OCI-LY7 (cell line): ENCODE measurements at regions not wholly inside any gene's neighbourhood (a gene's known extent, or its start where the extent isn't known, plus 50 kb on each side); places are given as distances from the start of the nearest gene placed in this dataset.

Source experiments
- BruUV-seq: library from RNA; stranded (reverse); fragments of 400-500 nt; replicated peaks from 2 replicates; lab custom pipeline; 2021; lab: Mats Ljungman, UMichigan
- CTCF ChIA-PET: fragments of 300-600 bp; sonication (Branson Sonifier 250); formaldehyde crosslinking; loops from one replicate; lab custom pipeline; 2022; ENCODE audit warnings: antibody characterized with exemption; ENCODE audit not compliant: unreplicated experiment; lab: Charles Lee
- POLR2A ChIA-PET: fragments of 300-600 bp; sonication (Branson Sonifier 250); formaldehyde crosslinking; loops from one replicate; lab custom pipeline; 2022; ENCODE audit warnings: antibody characterized with exemption; lab: Charles Lee
- DNase-seq: peaks from one replicate; pipeline ENCODE4 v3.0.0-alpha.2; 2015; ENCODE audit warnings: low spot score
- H2AFZ ChIP-seq: fragments of 200-600 bp; sonication (generic), shearing (Covaris generic); 2 replicates; pipeline ENCODE4 v1.6.1; 2014; ENCODE audit warnings: mild to moderate bottlenecking, antibody characterized with exemption, low read length, moderate library complexity
- H3K27ac ChIP-seq: fragments of 200-600 bp; sonication (generic); 2 replicates; pipeline ENCODE4 v1.5.1; 2014; ENCODE audit warnings: mixed run types, low read depth, mild to moderate bottlenecking, moderate library complexity, low read length, inconsistent platforms; ENCODE audit not compliant: poor library complexity, severe bottlenecking
- H3K36me3 ChIP-seq: fragments of 200-600 bp; sonication (generic); 2 replicates; pipeline ENCODE4 v1.6.1; 2014; ENCODE audit warnings: mild to moderate bottlenecking, antibody characterized with exemption, low read length, moderate library complexity, mixed read lengths; ENCODE audit not compliant: insufficient read depth
- H3K4me1 ChIP-seq: fragments of 200-600 bp; sonication (generic); 2 replicates; pipeline ENCODE4 v1.5.1; 2014; ENCODE audit warnings: mild to moderate bottlenecking, low read length; ENCODE audit not compliant: insufficient read depth, poor library complexity, severe bottlenecking
- H3K4me2 ChIP-seq: fragments of 200-600 bp; sonication (generic); 2 replicates; pipeline ENCODE4 v1.6.1; 2014; ENCODE audit warnings: mild to moderate bottlenecking, low read length
- H3K4me3 ChIP-seq: fragments of 200-600 bp; sonication (generic); 2 replicates; pipeline ENCODE4 v1.5.1; 2014; ENCODE audit warnings: mild to moderate bottlenecking, low read depth, low read length; ENCODE audit not compliant: poor library complexity, severe bottlenecking
- H3K79me2 ChIP-seq: fragments of 200-600 bp; sonication (generic); 2 replicates; pipeline ENCODE4 v1.6.1; 2016; ENCODE audit warnings: low read depth, mild to moderate bottlenecking, low read length, moderate library complexity, mixed read lengths; ENCODE audit not compliant: insufficient read depth
- H3K9me2 ChIP-seq: fragments of 200-600 bp; sonication (generic); 2 replicates; pipeline ENCODE4 v1.6.1; 2016; ENCODE audit warnings: mild to moderate bottlenecking, low read length, mixed read lengths; ENCODE audit not compliant: insufficient read depth
- H3K9me3 ChIP-seq: fragments of 200-600 bp; sonication (generic); 2 replicates; pipeline ENCODE4 v1.6.1; 2014; ENCODE audit warnings: mild to moderate bottlenecking, mixed run types, low read length, mixed read lengths
- H4K20me1 ChIP-seq: fragments of 200-600 bp; sonication (generic); 2 replicates; pipeline ENCODE4 v1.6.1; 2014; ENCODE audit warnings: mild to moderate bottlenecking, antibody characterized with exemption, low read length, moderate library complexity, mixed read lengths; ENCODE audit not compliant: insufficient read depth
- EZH2phosphoT487 ChIP-seq: fragments of 200-600 bp; sonication (generic); IDR thresholded peaks from 2 replicates; pipeline ENCODE4 v1.6.1; 2018; ENCODE audit warnings: low read depth, borderline replicate concordance, mild to moderate bottlenecking, mixed run types, antibody characterized with exemption, low read length, moderate library complexity, mixed read lengths
- intact Hi-C: fragments of 100-400 bp; cut with micrococcal nuclease; formaldehyde crosslinking; loops from one replicate; pipeline ENCODE4 v1.10.0; 2022; ENCODE audit not compliant: unreplicated experiment
- TF ChIP-seq, protein P1 (sequence below): fragments of 200-600 bp; sonication (generic); conservative IDR thresholded peaks from 2 replicates; pipeline ENCODE4 v1.5.1; 2014; ENCODE audit warnings: mild to moderate bottlenecking, antibody characterized with exemption, low read length, moderate library complexity, mixed read lengths

DNA sequence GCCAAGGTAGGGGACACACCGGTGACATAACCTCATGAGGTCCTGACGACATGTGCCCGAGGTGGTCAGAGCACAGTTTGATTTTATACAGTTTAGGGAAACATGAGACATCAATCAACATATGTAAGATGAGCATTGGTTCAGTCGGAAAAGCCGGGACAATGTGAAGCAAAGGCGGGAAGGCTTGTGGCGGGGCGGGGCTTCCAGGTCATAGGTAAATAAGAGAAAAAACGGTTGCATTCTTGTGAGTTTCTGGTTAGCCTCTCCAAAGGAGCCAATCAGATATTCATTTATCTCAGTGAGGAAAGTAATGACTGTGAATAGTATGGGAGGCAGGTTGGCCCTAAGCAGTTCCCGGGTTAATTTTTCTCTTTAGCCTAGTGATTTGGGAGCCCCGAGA is 271.7 kb upstream of the ATP10A start:
- TF ChIP-seq EZH2phosphoT487: no peak
- TF ChIP-seq, protein P1, sequence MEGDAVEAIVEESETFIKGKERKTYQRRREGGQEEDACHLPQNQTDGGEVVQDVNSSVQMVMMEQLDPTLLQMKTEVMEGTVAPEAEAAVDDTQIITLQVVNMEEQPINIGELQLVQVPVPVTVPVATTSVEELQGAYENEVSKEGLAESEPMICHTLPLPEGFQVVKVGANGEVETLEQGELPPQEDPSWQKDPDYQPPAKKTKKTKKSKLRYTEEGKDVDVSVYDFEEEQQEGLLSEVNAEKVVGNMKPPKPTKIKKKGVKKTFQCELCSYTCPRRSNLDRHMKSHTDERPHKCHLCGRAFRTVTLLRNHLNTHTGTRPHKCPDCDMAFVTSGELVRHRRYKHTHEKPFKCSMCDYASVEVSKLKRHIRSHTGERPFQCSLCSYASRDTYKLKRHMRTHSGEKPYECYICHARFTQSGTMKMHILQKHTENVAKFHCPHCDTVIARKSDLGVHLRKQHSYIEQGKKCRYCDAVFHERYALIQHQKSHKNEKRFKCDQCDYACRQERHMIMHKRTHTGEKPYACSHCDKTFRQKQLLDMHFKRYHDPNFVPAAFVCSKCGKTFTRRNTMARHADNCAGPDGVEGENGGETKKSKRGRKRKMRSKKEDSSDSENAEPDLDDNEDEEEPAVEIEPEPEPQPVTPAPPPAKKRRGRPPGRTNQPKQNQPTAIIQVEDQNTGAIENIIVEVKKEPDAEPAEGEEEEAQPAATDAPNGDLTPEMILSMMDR: no peak
- H2AFZ ChIP-seq: no peak overlapping the region
- POLR2A ChIA-PET: no interaction called here
- intact Hi-C loops: no loop called here
- no peaks in the 10 kb centered on the region for H3K79me2 ChIP-seq
- H4K20me1 ChIP-seq: no peaks in the 10 kb centered on the region
- no peaks in the 10 kb centered on the region for H3K9me2 ChIP-seq
- H3K4me3 ChIP-seq: no peak overlapping the region
- no peaks in the 10 kb centered on the region for H3K9me3 ChIP-seq
- BruUV-seq: no TSS peak
- H3K27ac ChIP-seq: no peak overlapping the region
- no peaks in the 10 kb centered on the region for H3K36me3 ChIP-seq
- CTCF ChIA-PET: no interaction called here
- no peak for DNase-seq
- H3K4me1 ChIP-seq: no peaks in the 10 kb centered on the region
- no peak overlapping the region for H3K4me2 ChIP-seq

DNA sequence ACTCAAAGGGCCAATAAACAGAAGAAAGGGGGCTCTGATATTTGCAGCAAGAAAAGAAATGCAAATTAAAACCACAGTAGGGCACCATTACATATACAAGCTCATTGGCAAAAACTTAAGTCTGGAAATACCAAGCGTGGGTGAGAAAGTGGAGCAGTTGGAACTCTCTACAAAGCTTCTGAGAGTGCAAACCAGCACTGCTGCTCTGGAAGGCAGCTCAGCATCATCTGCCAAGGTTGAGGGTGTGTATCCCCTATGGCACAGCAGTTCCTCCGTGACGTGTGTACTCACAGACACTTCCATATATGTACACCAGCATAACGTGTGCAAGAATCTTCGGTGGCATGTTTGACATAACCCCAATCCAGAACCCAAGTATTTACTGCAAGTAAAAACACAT is 271.0 kb upstream of the ATP10A start:
- no peaks in the 10 kb centered on the region for H3K36me3 ChIP-seq
- TF ChIP-seq, protein P1: no peak
- TF ChIP-seq EZH2phosphoT487: no peak
- H3K4me2 ChIP-seq: no peak overlapping the region
- DNase-seq: no peak
- no peak overlapping the region for H3K27ac ChIP-seq
- no peak overlapping the region for H2AFZ ChIP-seq
- BruUV-seq: no TSS peak
- intact Hi-C loops: no loop called here
- H3K79me2 ChIP-seq: no peaks in the 10 kb centered on the region
- H3K4me1 ChIP-seq: no peaks in the 10 kb centered on the region
- POLR2A ChIA-PET: interaction anchor here (0.7 kb wide), 1 partner anchor 14 kb away, joined by 3 read pairs; no protein-coding TSS in a partner anchor
- no peaks in the 10 kb centered on the region for H3K9me3 ChIP-seq
- no peaks in the 10 kb centered on the region for H3K9me2 ChIP-seq
- H3K4me3 ChIP-seq: no peak overlapping the region
- CTCF ChIA-PET: no interaction called here
- H4K20me1 ChIP-seq: no peaks in the 10 kb centered on the region

DNA sequence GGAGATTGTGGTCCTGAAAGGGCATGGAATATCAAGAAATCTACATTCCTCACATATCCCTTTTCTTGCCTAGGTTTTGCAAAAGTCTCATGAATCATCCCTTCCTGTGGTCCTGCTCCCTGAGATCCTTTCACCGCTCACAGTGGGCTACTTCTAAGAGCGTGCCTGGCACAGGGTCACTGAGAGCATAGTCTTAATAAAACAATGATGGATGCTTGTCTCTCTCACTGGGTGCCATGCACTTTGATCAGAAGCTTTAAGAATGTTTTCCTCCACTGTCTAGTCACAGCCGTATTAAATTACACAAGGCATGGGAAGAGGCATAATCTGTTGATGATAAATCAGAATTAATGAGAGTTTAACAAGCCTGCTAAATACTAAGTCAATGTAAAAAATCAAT is 269.7 kb upstream of the ATP10A start:
- H3K79me2 ChIP-seq: no peaks in the 10 kb centered on the region
- H2AFZ ChIP-seq: no peak overlapping the region
- no peaks in the 10 kb centered on the region for H3K4me1 ChIP-seq
- H3K9me3 ChIP-seq: no peaks in the 10 kb centered on the region
- H4K20me1 ChIP-seq: no peaks in the 10 kb centered on the region
- no peak overlapping the region for H3K27ac ChIP-seq
- no TSS peak for BruUV-seq
- POLR2A ChIA-PET: no interaction called here
- no peaks in the 10 kb centered on the region for H3K36me3 ChIP-seq
- no peak overlapping the region for H3K4me2 ChIP-seq
- CTCF ChIA-PET: interaction anchor here (0.5 kb wide), 1 partner anchor 876 kb away, joined by 3 read pairs; no protein-coding TSS in a partner anchor
- H3K9me2 ChIP-seq: no peaks in the 10 kb centered on the region
- H3K4me3 ChIP-seq: no peak overlapping the region
- no peak for DNase-seq
- intact Hi-C loops: no loop called here
- TF ChIP-seq, protein P1: no peak
- no peak for TF ChIP-seq EZH2phosphoT487
